Hypothalamus (tissue), 51 donors: ENCODE measurements at regions not wholly inside any gene's neighbourhood (a gene's known extent, or its start where the extent isn't known, plus 50 kb on each side); places are given as distances from the start of the nearest gene placed in this dataset.
A peak's percentile ranks its signal among the peaks of the same experiment; 100 is the strongest.
"Not testable (repeated sequence)": the region's sequence is repeated elsewhere in the genome, so short reads cannot be mapped to it uniquely, and the experiment has no call there.

ENCODE experiments used
- DNase-seq, 51 donors: peaks; one replicate each; lab custom pipeline; 2025; lab: John Stamatoyannopoulos, UW

GRCh38 chr22:34416022-34416860 lies 496.0 kb upstream of the LARGE1 start:
- DNase-seq, result no peak

GRCh38 chr22:34422948-34423347 lies 502.7 kb upstream of the LARGE1 start:
- not testable (repeated sequence) for DNase-seq

- no peak for DNase-seq
Observed at GRCh38 chr22:34427436-34427835, 507.2 kb upstream of the LARGE1 start.

- DNase-seq, result no peak
Observed at GRCh38 chr22:34427841-34428240, 507.6 kb upstream of the LARGE1 start.

- no peak for DNase-seq
Observed at GRCh38 chr22:34429314-34429713, 509.0 kb upstream of the LARGE1 start.

- DNase-seq, result no peak
Observed at GRCh38 chr22:34430386-34430785, 510.1 kb upstream of the LARGE1 start.

- DNase-seq, result no peak
Observed at GRCh38 chr22:34434371-34434770, 514.1 kb upstream of the LARGE1 start.

- DNase-seq, result no peak
Observed at GRCh38 chr22:34437140-34437539, 516.9 kb upstream of the LARGE1 start.

- DNase-seq, result no peak
Observed at GRCh38 chr22:34454598-34454997, 534.3 kb upstream of the LARGE1 start.

- DNase-seq, result no peak
Observed at GRCh38 chr22:34462795-34463194, 542.5 kb upstream of the LARGE1 start.

GRCh38 chr22:34475886-34476285 lies 555.6 kb upstream of the LARGE1 start:
- DNase-seq, result peak in 1 of 51 donors; percentile 25

- no peak for DNase-seq
Observed at GRCh38 chr22:34476762-34477161, 556.5 kb upstream of the LARGE1 start.

GRCh38 chr22:34481090-34481489 lies 560.8 kb upstream of the LARGE1 start:
- DNase-seq, result no peak

GRCh38 chr22:34486381-34486780 lies 566.1 kb upstream of the LARGE1 start:
- DNase-seq, result no peak

GRCh38 chr22:34489861-34490260 lies 569.6 kb upstream of the LARGE1 start:
- no peak for DNase-seq

- DNase-seq, result no peak
Observed at GRCh38 chr22:34490886-34491285, 570.6 kb upstream of the LARGE1 start.

- no peak for DNase-seq
Observed at GRCh38 chr22:34493486-34493885, 572.5 kb upstream of the ISX start.

GRCh38 chr22:34501366-34501965 lies 564.5 kb upstream of the ISX start:
- DNase-seq, result no peak

GRCh38 chr22:34502821-34503220 lies 563.1 kb upstream of the ISX start:
- DNase-seq, result no peak

GRCh38 chr22:34508797-34509196 lies 557.2 kb upstream of the ISX start:
- DNase-seq, result no peak

- DNase-seq, result no peak
Observed at GRCh38 chr22:34526681-34527080, 539.3 kb upstream of the ISX start.

- no peak for DNase-seq
Observed at GRCh38 chr22:34534101-34534500, 531.9 kb upstream of the ISX start.
